GM23248 (cell line): ENCODE measurements at regions not wholly inside any gene's neighbourhood (a gene's known extent, or its start where the extent isn't known, plus 50 kb on each side); places are given as distances from the start of the nearest gene placed in this dataset.

ENCODE experiments used
- DNase-seq: peaks from one replicate; pipeline ENCODE4 v3.0.0-alpha.2; 2015
- H2AFZ ChIP-seq: fragments of 200-600 bp; sonication (generic); 2 replicates; pipeline ENCODE4 v1.6.1; 2016; ENCODE audit warnings: antibody characterized with exemption
- H3F3A ChIP-seq: fragments of 200-600 bp; sonication (generic); 2 replicates; pipeline ENCODE4 v1.6.1; 2016; ENCODE audit warnings: mild to moderate bottlenecking, antibody characterized with exemption, mixed run types; ENCODE audit not compliant: insufficient read depth
- H3K27ac ChIP-seq: fragments of 200-600 bp; sonication (generic); 2 replicates; pipeline ENCODE4 v1.5.1; 2016; ENCODE audit warnings: mild to moderate bottlenecking
- H3K27me3 ChIP-seq: fragments of 200-600 bp; sonication (generic); replicated peaks from 2 replicates; pipeline ENCODE4 v1.6.1; 2016; ENCODE audit warnings: mild to moderate bottlenecking; ENCODE audit not compliant: insufficient read depth
- H3K36me3 ChIP-seq: fragments of 200-600 bp; sonication (generic); 2 replicates; pipeline ENCODE4 v1.6.1; 2016; ENCODE audit warnings: low read depth, mild to moderate bottlenecking
- H3K4me1 ChIP-seq: fragments of 200-600 bp; sonication (generic); 2 replicates; pipeline ENCODE4 v1.6.1; 2016; ENCODE audit warnings: mild to moderate bottlenecking; ENCODE audit not compliant: insufficient read depth
- H3K4me2 ChIP-seq: fragments of 200-600 bp; sonication (generic); one replicate; pipeline ENCODE4 v1.6.1; 2016; ENCODE audit warnings: mild to moderate bottlenecking; ENCODE audit not compliant: unreplicated experiment
- H3K4me3 ChIP-seq: fragments of 200-600 bp; sonication (generic); 2 replicates; pipeline ENCODE4 v1.5.1; 2016; ENCODE audit warnings: mild to moderate bottlenecking
- H3K79me2 ChIP-seq: fragments of 200-600 bp; sonication (generic); 2 replicates; pipeline ENCODE4 v1.6.1; 2016; ENCODE audit warnings: mild to moderate bottlenecking; ENCODE audit not compliant: insufficient read depth
- H3K9ac ChIP-seq: fragments of 200-600 bp; sonication (generic); 2 replicates; pipeline ENCODE4 v1.6.1; 2016; ENCODE audit warnings: mild to moderate bottlenecking
- H3K9me2 ChIP-seq: fragments of 200-600 bp; sonication (generic); 2 replicates; pipeline ENCODE4 v1.6.1; 2016; ENCODE audit warnings: mixed run types, mild to moderate bottlenecking, moderate library complexity; ENCODE audit not compliant: insufficient read depth
- H3K9me3 ChIP-seq: fragments of 200-600 bp; sonication (generic); one replicate; pipeline ENCODE4 v1.6.1; 2017; ENCODE audit warnings: low read depth
- H4K20me1 ChIP-seq: fragments of 200-600 bp; sonication (generic); 2 replicates; pipeline ENCODE4 v1.6.0; 2016; ENCODE audit not compliant: insufficient read depth
- EZH2 ChIP-seq: fragments of 200-600 bp; sonication (generic); IDR thresholded peaks from 2 replicates; pipeline ENCODE4 v1.6.1; 2018; ENCODE audit warnings: antibody characterized with exemption, mild to moderate bottlenecking; ENCODE audit not compliant: insufficient read depth, poor library complexity, severe bottlenecking
- EZH2phosphoT487 ChIP-seq: fragments of 200-600 bp; sonication (generic); IDR thresholded peaks from 2 replicates; pipeline ENCODE4 v1.6.1; 2018; ENCODE audit warnings: antibody characterized with exemption, moderate library complexity, mild to moderate bottlenecking, low read depth; ENCODE audit not compliant: insufficient read depth
- WGBS, 2 experiments: methylation state at CpG; one replicate each; pipeline ENCODE4 v1.1.6; 2015 to 2017; ENCODE audit warnings: low lambda C conversion rate in 2 of 2, low coverage in 1 of 2; ENCODE audit errors: missing lambda C conversion rate in 2 of 2; 5-methylcytosine and 5-hydroxymethylcytosine counted together
- in situ Hi-C: fragments of 300-500 bp; cut with MboI; formaldehyde crosslinking; loops from 2 replicates; pipeline ENCODE4 v1.15.0; 2020

- no peaks in the 10 kb centered on the region for H3K79me2 ChIP-seq
- no peak overlapping the region for H3K9ac ChIP-seq
- no peak for TF ChIP-seq EZH2phosphoT487
- TF ChIP-seq EZH2: no peak
- H3K9me2 ChIP-seq: no peaks in the 10 kb centered on the region
- no peak overlapping the region for H2AFZ ChIP-seq
- H3K9me3 ChIP-seq: no peaks in the 10 kb centered on the region
- no peaks in the 10 kb centered on the region for H3K27me3 ChIP-seq
- no peaks in the 10 kb centered on the region for H4K20me1 ChIP-seq
- no peaks in the 10 kb centered on the region for H3K4me1 ChIP-seq
- in situ Hi-C loops: no loop called here
- no peaks in the 10 kb centered on the region for H3F3A ChIP-seq
- H3K4me3 ChIP-seq: no peak overlapping the region
- no peak for DNase-seq
- 3 to 7% methylated on average over 5 of the region's 5 CpGs for WGBS, 2 experiments
- H3K4me2 ChIP-seq: no peak overlapping the region
- H3K36me3 ChIP-seq: no peaks in the 10 kb centered on the region
- H3K27ac ChIP-seq: no peak overlapping the region
Measured at GRCh38 chr2:137764646-137765045, 199.6 kb upstream of the HNMT start.

GRCh38 chr2:137769406-137769805 lies 194.9 kb upstream of the HNMT start:
- Histone ChIP-seq H3K4me2 (no peak overlapping the region), H3K9me3 (no peaks in the 10 kb centered on the region), H3K4me1 (no peaks in the 10 kb centered on the region), H3F3A (no peaks in the 10 kb centered on the region), H2AFZ (no peak overlapping the region), H3K79me2 (no peaks in the 10 kb centered on the region), H3K9me2 (no peaks in the 10 kb centered on the region), H4K20me1 (no peaks in the 10 kb centered on the region), H3K4me3 (no peak overlapping the region), H3K27me3 (no peaks in the 10 kb centered on the region), H3K36me3 (no peaks in the 10 kb centered on the region), H3K9ac (no peak overlapping the region), H3K27ac (no peak overlapping the region)
- TF ChIP-seq EZH2: no peak
- TF ChIP-seq EZH2phosphoT487: no peak
- no peak for DNase-seq
- in situ Hi-C loops: no loop called here
- WGBS, 2 experiments: 0 to 3% methylated on average over 1 of the region's 1 CpG

GRCh38 chr2:137770166-137770565 lies 194.1 kb upstream of the HNMT start:
- in situ Hi-C loops: no loop called here

GRCh38 chr2:137771064-137771463 lies 193.2 kb upstream of the HNMT start:
- Histone ChIP-seq H3K9ac (no peak overlapping the region), H3F3A (no peaks in the 10 kb centered on the region), H3K4me1 (no peaks in the 10 kb centered on the region), H4K20me1 (no peaks in the 10 kb centered on the region), H3K4me3 (no peak overlapping the region), H2AFZ (no peak overlapping the region), H3K9me3 (no peaks in the 10 kb centered on the region), H3K36me3 (no peaks in the 10 kb centered on the region), H3K9me2 (no peaks in the 10 kb centered on the region), H3K27me3 (no peaks in the 10 kb centered on the region), H3K4me2 (no peak overlapping the region), H3K27ac (no peak overlapping the region), H3K79me2 (no peaks in the 10 kb centered on the region)
- 0% methylated on average over 1 of the region's 1 CpG for WGBS, 2 experiments
- DNase-seq: no peak
- in situ Hi-C loops: no loop called here
- TF ChIP-seq EZH2phosphoT487 (no peak), EZH2 (no peak)

More at GRCh38 chr2:137770166-137770565, 194.1 kb upstream of the HNMT start:
- no peak for DNase-seq
- 26 to 38% methylated on average over 1 of the region's 1 CpG for WGBS, 2 experiments
- no peaks in the 10 kb centered on the region for H3K79me2 ChIP-seq
- no peaks in the 10 kb centered on the region for H3K9me3 ChIP-seq
- no peaks in the 10 kb centered on the region for H3F3A ChIP-seq
- H4K20me1 ChIP-seq: no peaks in the 10 kb centered on the region
- H3K27me3 ChIP-seq: no peaks in the 10 kb centered on the region
- no peak overlapping the region for H2AFZ ChIP-seq
- no peak overlapping the region for H3K27ac ChIP-seq
- H3K9ac ChIP-seq: no peak overlapping the region
- H3K36me3 ChIP-seq: no peaks in the 10 kb centered on the region
- TF ChIP-seq EZH2phosphoT487 (no peak), EZH2 (no peak)
- no peaks in the 10 kb centered on the region for H3K9me2 ChIP-seq
- no peaks in the 10 kb centered on the region for H3K4me1 ChIP-seq
- no peak overlapping the region for H3K4me2 ChIP-seq
- no peak overlapping the region for H3K4me3 ChIP-seq

- 17 to 20% methylated on average over 3 of the region's 3 CpGs for WGBS, 2 experiments
- no peaks in the 10 kb centered on the region for H3K9me3 ChIP-seq
- no peak overlapping the region for H3K4me2 ChIP-seq
- no peaks in the 10 kb centered on the region for H3K4me1 ChIP-seq
- H3K9ac ChIP-seq: no peak overlapping the region
- DNase-seq: no peak
- no peaks in the 10 kb centered on the region for H3K79me2 ChIP-seq
- no peak overlapping the region for H3K4me3 ChIP-seq
- H4K20me1 ChIP-seq: no peaks in the 10 kb centered on the region
- H3K9me2 ChIP-seq: no peaks in the 10 kb centered on the region
- no peak overlapping the region for H2AFZ ChIP-seq
- in situ Hi-C loops: no loop called here
- H3K36me3 ChIP-seq: no peaks in the 10 kb centered on the region
- no peaks in the 10 kb centered on the region for H3K27me3 ChIP-seq
- no peak for TF ChIP-seq EZH2
- TF ChIP-seq EZH2phosphoT487: no peak
- no peaks in the 10 kb centered on the region for H3F3A ChIP-seq
- H3K27ac ChIP-seq: no peak overlapping the region
Measured at GRCh38 chr2:137772451-137772850, 191.8 kb upstream of the HNMT start.
